Neural progenitor cell (in vitro differentiated cells): ENCODE measurements at regions not wholly inside any gene's neighbourhood (a gene's known extent, or its start where the extent isn't known, plus 50 kb on each side); places are given as distances from the start of the nearest gene placed in this dataset.
A peak's percentile ranks its signal among the peaks of the same experiment; 100 is the strongest.

Experiments
- DNase-seq: peaks from one replicate; pipeline ENCODE4 v3.0.0-alpha.2; 2016; ENCODE audit warnings: low spot score
- H2AFZ ChIP-seq: fragments of 200-600 bp; sonication (generic); replicated peaks from 2 replicates; pipeline ENCODE4 v1.6.1; 2016; ENCODE audit warnings: antibody characterized with exemption
- H3F3A ChIP-seq: fragments of 200-600 bp; sonication (generic); 2 replicates; pipeline ENCODE4 v1.6.1; 2016; ENCODE audit warnings: antibody characterized with exemption, low read depth
- H3K27ac ChIP-seq: fragments of 200-600 bp; sonication (generic); 2 replicates; pipeline ENCODE4 v1.5.1; 2016; ENCODE audit warnings: mild to moderate bottlenecking
- H3K27me3 ChIP-seq: fragments of 200-600 bp; sonication (generic); 2 replicates; pipeline ENCODE4 v1.6.1; 2016; ENCODE audit warnings: mild to moderate bottlenecking, moderate library complexity
- H3K36me3 ChIP-seq: fragments of 200-600 bp; sonication (generic); 2 replicates; pipeline ENCODE4 v1.5.1; 2016
- H3K4me1 ChIP-seq: fragments of 200-600 bp; sonication (generic); 2 replicates; pipeline ENCODE4 v1.6.1; 2016; ENCODE audit warnings: mixed run types
- H3K4me2 ChIP-seq: fragments of 200-600 bp; sonication (generic); 2 replicates; pipeline ENCODE4 v1.6.1; 2016
- H3K4me3 ChIP-seq: fragments of 200-600 bp; sonication (generic); 2 replicates; pipeline ENCODE4 v1.5.1; 2016
- H3K79me2 ChIP-seq: fragments of 200-600 bp; sonication (generic); 2 replicates; pipeline ENCODE4 v1.6.1; 2016; ENCODE audit warnings: low read depth
- H3K9ac ChIP-seq: fragments of 200-600 bp; sonication (generic); 2 replicates; pipeline ENCODE4 v1.6.1; 2016
- H3K9me3 ChIP-seq: fragments of 200-600 bp; sonication (generic); 2 replicates; pipeline ENCODE4 v1.5.1; 2016; ENCODE audit warnings: low read depth
- H4K20me1 ChIP-seq: fragments of 200-600 bp; sonication (generic); 2 replicates; pipeline ENCODE4 v1.6.1; 2016; ENCODE audit warnings: low read depth
- H3K27ac Mint-ChIP-seq: 3 replicates; pipeline ENCODE4 v1.8.0; 2021; ENCODE audit warnings: mixed read lengths
- H3K27me3 Mint-ChIP-seq: 2 replicates; pipeline ENCODE4 v1.8.0; 2022; ENCODE audit warnings: low read depth, mild to moderate bottlenecking, inconsistent platforms, moderate library complexity, mixed read lengths; ENCODE audit not compliant: insufficient read depth
- H3K36me3 Mint-ChIP-seq: 3 replicates; pipeline ENCODE4 v1.8.0; 2021; ENCODE audit warnings: mixed read lengths
- H3K4me1 Mint-ChIP-seq: 3 replicates; pipeline ENCODE4 v1.8.0; 2021; ENCODE audit warnings: mixed read lengths
- H3K4me3 Mint-ChIP-seq: 3 replicates; pipeline ENCODE4 v1.8.0; 2021; ENCODE audit warnings: mild to moderate bottlenecking, moderate library complexity, mixed read lengths
- H3K9me3 Mint-ChIP-seq: 3 replicates; pipeline ENCODE4 v1.8.0; 2020; ENCODE audit warnings: mixed read lengths
- EZH2 ChIP-seq: fragments of 200-600 bp; sonication (generic); IDR thresholded peaks from 2 replicates; pipeline ENCODE4 v1.6.1; 2017; ENCODE audit warnings: antibody characterized with exemption, mild to moderate bottlenecking, moderate library complexity
- EZH2phosphoT487 ChIP-seq: fragments of 200-600 bp; sonication (generic); IDR thresholded peaks from 2 replicates; pipeline ENCODE4 v1.6.1; 2017; ENCODE audit warnings: antibody characterized with exemption
- TF ChIP-seq, protein P1 (sequence below): fragments of 200-600 bp; sonication (generic); IDR thresholded peaks from 2 replicates; pipeline ENCODE4 v1.5.1; 2017; ENCODE audit warnings: antibody characterized with exemption, mild to moderate bottlenecking

DNA sequence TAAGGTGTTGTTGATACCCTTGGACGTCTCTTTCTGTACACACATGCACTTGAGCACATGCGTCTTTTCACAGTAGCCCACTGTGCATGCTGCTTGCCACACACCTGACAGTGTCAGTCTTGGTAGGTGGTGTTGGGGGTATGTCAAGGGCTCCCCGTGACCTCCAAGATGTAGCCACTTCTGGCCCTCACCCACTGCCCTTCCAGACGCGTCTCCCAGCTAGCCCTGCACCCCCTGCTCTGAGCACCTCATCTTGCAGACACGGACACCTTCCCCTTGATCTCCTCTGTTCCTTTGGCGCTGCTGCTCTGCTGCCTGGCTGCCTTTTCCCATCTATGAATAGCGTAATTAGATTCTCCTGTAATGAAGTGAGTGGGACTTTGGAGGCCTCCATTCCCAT lies 75.2 kb upstream of the TNS3 start:
- Mint-ChIP-seq H3K27me3 (peaks cover 7% of the 10 kb centered on the region), H3K27ac (peak overlapping the region; percentile 1), H3K36me3 (no peaks in the 10 kb centered on the region), H3K4me3 (no peak overlapping the region), H3K9me3 (no peaks in the 10 kb centered on the region), H3K4me1 (peaks cover 31% of the 10 kb centered on the region)
- no peaks in the 10 kb centered on the region for H3K27me3 ChIP-seq
- H4K20me1 ChIP-seq, result no peaks in the 10 kb centered on the region
- H3K27ac ChIP-seq, result no peak overlapping the region
- H3K4me2 ChIP-seq, result no peak overlapping the region
- no peak overlapping the region for H3K4me3 ChIP-seq
- H3F3A ChIP-seq, result no peaks in the 10 kb centered on the region
- no peaks in the 10 kb centered on the region for H3K36me3 ChIP-seq
- no peak overlapping the region for H2AFZ ChIP-seq
- H3K79me2 ChIP-seq, result no peaks in the 10 kb centered on the region
- DNase-seq, result no peak
- H3K9ac ChIP-seq, result no peak overlapping the region
- no peaks in the 10 kb centered on the region for H3K9me3 ChIP-seq
- TF ChIP-seq, protein P1, sequence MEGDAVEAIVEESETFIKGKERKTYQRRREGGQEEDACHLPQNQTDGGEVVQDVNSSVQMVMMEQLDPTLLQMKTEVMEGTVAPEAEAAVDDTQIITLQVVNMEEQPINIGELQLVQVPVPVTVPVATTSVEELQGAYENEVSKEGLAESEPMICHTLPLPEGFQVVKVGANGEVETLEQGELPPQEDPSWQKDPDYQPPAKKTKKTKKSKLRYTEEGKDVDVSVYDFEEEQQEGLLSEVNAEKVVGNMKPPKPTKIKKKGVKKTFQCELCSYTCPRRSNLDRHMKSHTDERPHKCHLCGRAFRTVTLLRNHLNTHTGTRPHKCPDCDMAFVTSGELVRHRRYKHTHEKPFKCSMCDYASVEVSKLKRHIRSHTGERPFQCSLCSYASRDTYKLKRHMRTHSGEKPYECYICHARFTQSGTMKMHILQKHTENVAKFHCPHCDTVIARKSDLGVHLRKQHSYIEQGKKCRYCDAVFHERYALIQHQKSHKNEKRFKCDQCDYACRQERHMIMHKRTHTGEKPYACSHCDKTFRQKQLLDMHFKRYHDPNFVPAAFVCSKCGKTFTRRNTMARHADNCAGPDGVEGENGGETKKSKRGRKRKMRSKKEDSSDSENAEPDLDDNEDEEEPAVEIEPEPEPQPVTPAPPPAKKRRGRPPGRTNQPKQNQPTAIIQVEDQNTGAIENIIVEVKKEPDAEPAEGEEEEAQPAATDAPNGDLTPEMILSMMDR, result no peak
- H3K4me1 ChIP-seq, result peaks cover 22% of the 10 kb centered on the region

DNA sequence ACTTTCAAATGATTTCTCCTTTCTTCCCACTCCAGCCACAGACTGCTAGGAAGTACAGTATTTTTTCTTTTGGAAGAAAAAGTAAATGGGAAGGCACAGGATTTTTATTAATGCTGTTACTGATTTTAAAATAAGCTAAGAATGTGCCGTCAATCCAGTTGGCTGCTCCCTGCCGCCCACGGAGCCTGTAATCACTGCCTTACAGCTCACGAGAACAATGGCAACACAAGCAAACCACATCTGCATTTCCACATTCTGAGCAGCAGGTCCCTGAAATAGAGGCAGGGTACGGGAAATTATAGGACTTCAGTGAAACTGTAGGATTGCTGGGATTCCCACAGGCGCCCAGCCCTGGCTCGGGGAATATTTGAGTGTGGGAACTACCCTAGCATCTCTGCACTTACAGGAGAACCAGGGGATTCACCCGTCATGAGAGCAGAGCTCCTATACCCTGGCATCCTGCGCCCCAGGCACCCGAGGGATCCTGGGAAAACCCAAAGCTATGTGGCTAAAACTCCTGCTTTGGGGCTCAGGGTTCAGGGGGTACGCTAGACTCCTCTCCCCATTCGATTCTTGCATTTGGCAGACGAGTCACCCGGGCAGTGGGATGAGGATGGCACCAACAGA lies 72.9 kb upstream of the TNS3 start:
- H3K36me3 Mint-ChIP-seq, result no peaks in the 10 kb centered on the region
- peaks cover 21% of the 10 kb centered on the region for H3K4me1 Mint-ChIP-seq
- Histone ChIP-seq H3K36me3 (no peaks in the 10 kb centered on the region), H3K9me3 (no peaks in the 10 kb centered on the region), H3K4me2 (no peak overlapping the region), H3K27me3 (no peaks in the 10 kb centered on the region), H3K79me2 (no peaks in the 10 kb centered on the region), H2AFZ (peak overlapping the region; percentile 22), H3K27ac (no peak overlapping the region), H3F3A (no peaks in the 10 kb centered on the region), H3K4me1 (peaks cover 18% of the 10 kb centered on the region), H4K20me1 (no peaks in the 10 kb centered on the region), H3K9ac (no peak overlapping the region), H3K4me3 (no peak overlapping the region)
- H3K9me3 Mint-ChIP-seq, result no peaks in the 10 kb centered on the region
- peaks cover 7% of the 10 kb centered on the region for H3K27me3 Mint-ChIP-seq
- no peak overlapping the region for H3K27ac Mint-ChIP-seq
- no peak overlapping the region for H3K4me3 Mint-ChIP-seq
- DNase-seq, result peak; percentile 53
- TF ChIP-seq, protein P1, result no peak
- TF ChIP-seq EZH2phosphoT487, result no peak
- no peak for TF ChIP-seq EZH2

DNA sequence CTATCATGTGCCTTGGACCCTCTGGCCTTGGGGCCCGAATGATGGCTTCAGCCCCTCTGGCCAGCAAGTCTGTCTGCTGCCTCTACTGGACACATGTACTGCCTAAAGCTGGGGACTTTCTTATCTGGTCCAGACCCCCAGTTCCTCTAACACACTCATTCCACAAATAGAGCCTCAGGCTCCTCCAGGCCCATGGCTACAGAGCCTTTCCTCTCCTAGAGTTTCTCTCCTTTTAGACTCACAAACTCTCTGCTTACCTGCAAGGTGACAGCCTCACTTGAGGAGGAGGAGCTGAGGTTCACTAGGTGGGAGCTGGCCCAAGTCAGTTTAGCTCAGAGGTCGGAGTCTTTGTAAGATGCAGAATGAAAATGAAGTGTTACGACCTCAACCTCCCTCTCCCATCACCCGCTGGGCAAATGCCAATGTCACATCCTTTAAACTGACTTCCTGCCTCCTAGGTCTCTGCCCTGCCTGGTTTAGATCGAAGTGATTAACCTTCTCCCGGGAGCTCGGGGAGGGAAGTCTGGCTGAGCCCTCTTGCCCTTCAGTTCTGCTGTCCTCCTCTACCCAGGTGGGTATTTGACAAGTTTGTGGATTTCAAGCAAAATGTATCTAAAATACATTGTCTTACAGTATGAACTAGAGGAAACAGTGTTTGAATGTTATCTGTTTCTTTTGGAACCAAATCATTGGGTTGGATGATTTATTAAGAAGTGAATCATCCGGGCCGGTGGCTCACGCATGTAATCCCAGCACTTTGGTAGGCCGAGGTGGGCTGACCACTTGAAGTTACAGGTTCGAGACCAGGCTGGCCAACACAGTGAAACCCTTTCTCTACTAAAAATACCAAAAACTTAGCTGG lies 71.9 kb upstream of the TNS3 start:
- Mint-ChIP-seq H3K36me3 (no peaks in the 10 kb centered on the region), H3K4me1 (peaks cover 24% of the 10 kb centered on the region), H3K4me3 (peak overlapping the region; percentile 52), H3K27me3 (peaks cover 7% of the 10 kb centered on the region), H3K9me3 (no peaks in the 10 kb centered on the region), H3K27ac (peak overlapping the region; percentile 8)
- Histone ChIP-seq H3K4me3 (no peak overlapping the region), H3K36me3 (no peaks in the 10 kb centered on the region), H3K27ac (no peak overlapping the region), H2AFZ (no peak overlapping the region), H3K9me3 (no peaks in the 10 kb centered on the region), H4K20me1 (no peaks in the 10 kb centered on the region), H3K4me1 (peaks cover 16% of the 10 kb centered on the region), H3K27me3 (no peaks in the 10 kb centered on the region), H3K79me2 (no peaks in the 10 kb centered on the region), H3K9ac (no peak overlapping the region), H3F3A (no peaks in the 10 kb centered on the region), H3K4me2 (no peak overlapping the region)
- no peak for DNase-seq
- TF ChIP-seq EZH2 (no peak), EZH2phosphoT487 (no peak)
- TF ChIP-seq, protein P1, result no peak
